ENCODE measurements at regions not wholly inside any gene's neighbourhood (a gene's known extent, or its start where the extent isn't known, plus 50 kb on each side); places are given as distances from the start of the nearest gene placed in this dataset.

DNA sequence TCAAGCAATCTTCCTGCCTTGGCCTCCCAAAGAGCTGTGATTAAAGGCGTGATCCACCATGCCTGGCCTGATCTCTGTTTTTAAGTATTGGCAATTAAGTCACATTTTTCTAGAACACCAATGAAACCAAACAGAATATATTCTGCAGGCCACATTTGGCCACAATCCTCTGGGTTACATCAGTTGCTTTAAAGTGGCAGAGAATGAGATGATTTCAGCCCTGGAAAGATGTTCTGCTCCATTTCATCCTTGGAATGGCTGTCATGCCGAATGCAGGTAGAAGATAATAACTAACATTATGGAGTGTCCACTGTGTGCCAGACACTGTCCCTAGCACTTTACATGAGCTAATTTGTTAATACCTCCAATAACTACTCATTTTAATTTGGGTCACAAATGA, 154.4 kb downstream of the PTPN11 start:
- TF ChIP-seq POLR2A (IDR thresholded peaks at IDR 0.05): no peak
- TF ChIP-seq, protein P1, sequence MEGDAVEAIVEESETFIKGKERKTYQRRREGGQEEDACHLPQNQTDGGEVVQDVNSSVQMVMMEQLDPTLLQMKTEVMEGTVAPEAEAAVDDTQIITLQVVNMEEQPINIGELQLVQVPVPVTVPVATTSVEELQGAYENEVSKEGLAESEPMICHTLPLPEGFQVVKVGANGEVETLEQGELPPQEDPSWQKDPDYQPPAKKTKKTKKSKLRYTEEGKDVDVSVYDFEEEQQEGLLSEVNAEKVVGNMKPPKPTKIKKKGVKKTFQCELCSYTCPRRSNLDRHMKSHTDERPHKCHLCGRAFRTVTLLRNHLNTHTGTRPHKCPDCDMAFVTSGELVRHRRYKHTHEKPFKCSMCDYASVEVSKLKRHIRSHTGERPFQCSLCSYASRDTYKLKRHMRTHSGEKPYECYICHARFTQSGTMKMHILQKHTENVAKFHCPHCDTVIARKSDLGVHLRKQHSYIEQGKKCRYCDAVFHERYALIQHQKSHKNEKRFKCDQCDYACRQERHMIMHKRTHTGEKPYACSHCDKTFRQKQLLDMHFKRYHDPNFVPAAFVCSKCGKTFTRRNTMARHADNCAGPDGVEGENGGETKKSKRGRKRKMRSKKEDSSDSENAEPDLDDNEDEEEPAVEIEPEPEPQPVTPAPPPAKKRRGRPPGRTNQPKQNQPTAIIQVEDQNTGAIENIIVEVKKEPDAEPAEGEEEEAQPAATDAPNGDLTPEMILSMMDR (IDR thresholded peaks at IDR 0.05 in 8 of 11, conservative IDR thresholded peaks at IDR 0.05 in 3 of 11): no peak
